ENCODE measurements at regions not wholly inside any gene's neighbourhood (a gene's known extent, or its start where the extent isn't known, plus 50 kb on each side); places are given as distances from the start of the nearest gene placed in this dataset.
"Not testable (repeated sequence)": the region's sequence is repeated elsewhere in the genome, so short reads cannot be mapped to it uniquely, and the experiment has no call there.

DNA sequence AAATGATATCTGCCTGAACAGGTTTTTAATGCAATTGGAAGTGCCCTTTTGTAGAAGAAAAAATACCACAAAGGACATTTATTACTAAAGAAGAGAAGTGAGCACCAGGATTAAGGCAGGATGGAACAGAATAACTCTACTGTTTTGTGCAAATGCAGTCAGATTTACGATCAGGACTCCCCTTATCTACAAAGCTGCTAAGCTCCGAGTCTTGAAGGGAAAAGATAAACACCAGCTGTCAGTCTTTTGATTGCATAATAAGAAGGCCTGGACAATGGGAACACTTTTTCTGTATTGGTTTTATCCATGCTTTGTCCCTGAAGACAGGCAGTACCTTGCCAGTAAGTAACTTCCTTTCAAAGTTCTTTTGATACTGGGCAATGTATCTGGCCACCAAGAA, 797.9 kb upstream of the SLC35B3 start:
- DNase-seq: no peak

DNA sequence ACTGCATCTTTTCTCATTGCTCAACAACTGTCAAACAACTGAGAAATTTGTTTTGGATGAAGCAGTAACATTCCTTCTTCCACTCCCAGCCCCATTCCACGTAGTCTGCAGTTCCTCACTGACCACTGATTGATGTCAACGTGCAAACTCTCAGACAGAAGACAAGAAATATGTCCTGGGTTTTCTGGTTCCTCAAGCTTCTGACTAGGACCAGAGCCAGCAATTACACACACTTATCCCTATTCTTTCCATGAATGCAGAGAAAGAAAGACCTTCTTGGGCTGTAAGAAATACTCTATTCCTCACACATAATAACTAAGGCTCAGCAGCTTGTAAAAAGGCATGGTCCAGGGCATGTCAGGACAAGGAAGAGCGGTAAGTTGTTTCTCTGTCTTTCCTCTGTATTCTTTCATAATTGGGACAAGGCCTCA, 790.1 kb upstream of the SLC35B3 start:
- DNase-seq: no peak

DNA sequence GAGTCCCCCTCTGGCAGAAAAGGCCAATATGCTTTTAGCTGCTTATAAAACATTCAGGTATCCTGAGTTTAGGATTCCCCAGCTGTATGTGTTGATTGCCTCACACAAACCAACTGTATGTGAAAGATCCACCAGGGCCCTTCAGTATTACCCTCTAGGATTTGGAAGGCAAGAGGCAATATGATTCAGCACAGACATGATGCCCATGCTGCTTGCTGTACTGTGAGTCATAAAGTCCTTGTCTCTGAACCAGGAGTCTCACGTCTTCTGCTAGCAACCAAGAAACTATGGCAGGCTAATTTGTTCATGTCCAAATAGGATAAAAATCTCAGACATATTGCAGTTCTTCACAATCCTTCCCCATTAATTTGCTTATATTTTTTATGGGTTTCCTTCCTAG, 789.2 kb upstream of the SLC35B3 start:
- no peak for DNase-seq

DNA sequence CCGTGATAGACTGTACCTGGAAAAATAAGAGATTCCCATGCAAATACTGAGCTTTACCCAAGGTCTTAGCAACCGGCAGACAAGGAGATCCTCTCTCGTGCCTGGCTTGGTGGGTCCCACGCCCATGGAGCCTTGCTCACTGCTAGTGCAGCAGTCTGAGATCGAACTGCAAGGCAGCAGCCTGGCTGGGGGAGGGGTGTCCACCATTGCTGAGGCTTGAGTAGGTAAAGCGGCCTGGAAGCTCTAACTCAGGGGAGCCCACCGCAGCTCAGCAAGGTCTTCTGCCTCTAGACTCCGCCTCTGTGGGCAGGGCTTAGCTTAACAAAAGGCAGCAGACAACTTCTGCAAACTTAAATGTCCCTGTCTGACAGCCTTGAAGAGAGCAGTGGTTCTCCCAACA, 778.4 kb upstream of the SLC35B3 start:
- not testable (repeated sequence) for DNase-seq

DNA sequence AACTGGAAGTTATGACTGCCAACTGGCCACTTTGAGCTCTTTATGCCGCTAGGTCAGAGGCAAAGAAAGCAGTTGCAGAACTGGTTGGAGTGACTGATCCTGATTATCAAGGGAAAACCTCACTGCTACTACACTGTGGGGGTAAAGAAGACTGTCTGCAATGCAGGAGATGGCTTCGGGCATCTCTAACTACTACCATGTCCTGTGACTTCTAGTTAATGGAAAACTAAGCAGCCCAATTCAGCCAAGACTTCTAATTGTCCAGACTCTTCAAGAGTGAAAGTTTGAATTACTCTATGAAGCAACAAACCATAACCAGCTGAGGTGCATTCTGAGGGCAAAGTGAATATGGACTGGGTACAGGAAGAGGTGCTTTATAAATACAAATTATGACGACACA, 773.6 kb upstream of the SLC35B3 start:
- DNase-seq: no peak

DNA sequence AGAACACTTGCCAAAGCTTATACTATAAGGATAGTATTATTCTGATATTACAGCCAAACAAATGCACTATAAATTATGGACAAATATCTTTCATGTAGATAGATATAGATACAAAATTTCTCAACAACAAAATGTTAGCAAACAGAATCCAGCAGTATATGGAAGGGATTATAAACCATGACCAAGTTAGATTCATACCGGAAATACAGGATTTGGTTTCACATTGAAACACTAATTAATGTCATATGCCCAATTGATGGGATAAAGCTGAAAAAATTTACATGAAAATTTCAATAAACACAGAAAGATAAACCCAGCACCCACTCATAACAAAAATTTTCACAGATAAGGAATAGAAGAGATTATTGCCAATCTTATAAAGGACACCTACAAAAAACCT, 770.3 kb upstream of the SLC35B3 start:
- DNase-seq: no peak

DNA sequence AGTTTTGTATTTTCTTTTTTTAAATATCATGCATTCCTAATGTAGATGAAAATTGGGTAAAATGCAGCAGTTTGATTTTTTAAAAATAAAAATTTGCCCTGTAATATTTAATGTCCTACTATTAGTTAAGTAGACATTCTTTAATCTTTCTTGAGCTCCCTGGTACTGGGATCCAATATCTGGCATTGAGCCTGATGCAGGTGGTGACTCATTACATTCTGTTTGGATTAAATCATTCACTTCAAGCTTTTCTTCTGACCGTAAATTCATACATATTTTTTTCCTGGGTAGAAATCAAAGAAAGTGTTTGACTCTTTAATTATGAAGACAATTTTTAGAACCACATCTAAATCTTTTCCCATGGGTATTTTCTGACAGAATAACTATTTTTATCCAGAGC, 768.8 kb upstream of the SLC35B3 start:
- no peak for DNase-seq

DNA sequence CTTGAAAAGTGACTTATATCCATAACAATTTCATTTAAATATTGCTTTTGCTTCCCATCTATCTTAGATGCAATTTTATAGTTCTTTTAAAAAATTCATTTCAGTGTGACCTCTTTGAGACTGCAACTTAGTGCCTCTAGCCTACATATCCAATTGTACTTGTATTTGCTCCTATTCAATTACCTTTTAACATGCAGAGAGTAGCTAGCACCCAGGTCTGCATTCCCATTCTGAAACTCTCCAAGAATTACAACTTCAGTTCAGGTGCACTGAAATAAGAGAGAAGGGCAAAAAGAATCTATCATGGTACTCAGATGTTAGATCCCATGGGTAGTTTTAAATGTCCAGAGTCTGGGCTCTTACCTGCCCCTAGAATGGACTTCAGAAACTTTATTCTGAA, 765.4 kb upstream of the SLC35B3 start:
- DNase-seq: no peak

DNA sequence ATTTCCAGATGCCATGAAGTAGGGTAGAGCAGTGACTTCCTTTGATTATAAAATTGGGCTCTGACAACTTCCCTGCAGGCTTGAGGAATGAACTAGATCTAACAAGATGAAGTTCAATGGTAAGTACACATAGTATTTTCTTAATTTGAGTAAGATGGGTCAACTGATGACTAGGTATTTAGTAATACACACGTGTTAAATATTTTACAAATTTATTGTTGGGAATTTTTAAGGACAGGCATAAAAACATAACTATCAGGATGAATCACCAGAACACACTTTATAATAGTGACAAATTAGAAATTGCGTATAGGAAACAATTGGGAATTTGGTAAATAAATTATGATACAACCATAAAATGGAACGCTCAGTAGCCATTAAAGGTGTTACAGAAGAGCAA, 762.4 kb upstream of the SLC35B3 start:
- no peak for DNase-seq

DNA sequence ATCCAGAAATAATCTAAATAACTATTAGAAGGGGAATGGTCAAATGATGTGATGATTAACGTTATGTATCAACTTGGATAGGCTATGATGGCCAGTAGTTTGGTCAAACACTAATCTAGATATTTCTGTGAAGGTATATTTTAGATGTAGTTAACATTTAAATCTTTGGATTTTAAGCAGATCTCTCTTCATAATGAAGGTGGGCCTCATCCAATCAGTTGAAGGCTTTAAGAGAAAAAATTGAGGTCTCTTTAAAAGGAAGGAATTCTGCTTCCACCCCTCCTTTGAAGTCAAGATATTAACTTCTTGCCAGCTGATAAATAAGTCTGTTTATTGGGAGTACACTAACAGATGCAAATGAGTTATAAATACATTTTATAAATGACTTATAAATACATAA, 760.0 kb upstream of the SLC35B3 start:
- DNase-seq: no peak

GRCh38 chr6:9192405-9192909, 757.1 kb upstream of the SLC35B3 start:
- no peak for DNase-seq

DNA sequence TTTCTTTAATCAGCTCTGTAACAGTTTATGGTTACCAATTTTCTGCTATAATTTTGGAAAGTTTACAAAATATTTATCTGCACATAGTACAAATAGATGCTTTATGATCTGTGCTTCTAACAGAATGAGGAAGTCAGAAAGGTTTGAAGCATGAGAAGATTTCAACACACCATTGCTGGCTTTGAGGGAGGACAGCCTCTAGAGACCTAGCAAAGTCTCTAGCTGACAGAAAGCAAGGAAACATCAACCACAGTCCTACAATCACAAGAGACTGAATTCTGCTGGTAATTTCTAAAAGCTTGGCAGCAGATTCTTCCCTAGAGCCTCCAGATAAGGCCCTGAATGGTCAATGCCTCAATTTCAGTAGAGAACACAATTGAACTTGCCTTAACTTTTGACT, 750.8 kb upstream of the SLC35B3 start:
- no peak for DNase-seq

GRCh38 chr6:9178071-9178470, 742.7 kb upstream of the SLC35B3 start:
- DNase-seq: no peak

GRCh38 chr6:9173229-9173628, 737.9 kb upstream of the SLC35B3 start:
- DNase-seq: no peak

DNA sequence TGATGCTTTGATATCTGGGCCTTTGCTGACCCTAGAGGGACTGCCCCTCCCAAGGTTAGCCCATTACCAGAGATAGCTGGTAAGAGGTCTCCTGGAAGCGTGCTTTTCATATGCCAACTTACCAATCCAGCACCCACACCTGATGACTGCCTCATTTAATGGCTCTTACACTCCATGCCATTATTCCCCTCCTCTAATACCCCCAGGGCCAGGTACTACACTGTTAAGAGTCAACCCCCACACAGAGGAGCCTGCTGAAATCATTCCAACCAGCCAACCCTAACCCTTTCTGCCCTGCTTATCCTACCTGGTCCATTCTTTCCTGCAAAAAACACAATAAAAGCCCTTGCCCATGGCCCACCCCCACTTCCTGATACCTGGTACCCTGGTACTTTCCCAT, 736.8 kb upstream of the SLC35B3 start:
- DNase-seq: no peak

GRCh38 chr6:9168669-9169068, 733.3 kb upstream of the SLC35B3 start:
- DNase-seq: no peak

GRCh38 chr6:9161731-9162130, 726.4 kb upstream of the SLC35B3 start:
- no peak for DNase-seq

DNA sequence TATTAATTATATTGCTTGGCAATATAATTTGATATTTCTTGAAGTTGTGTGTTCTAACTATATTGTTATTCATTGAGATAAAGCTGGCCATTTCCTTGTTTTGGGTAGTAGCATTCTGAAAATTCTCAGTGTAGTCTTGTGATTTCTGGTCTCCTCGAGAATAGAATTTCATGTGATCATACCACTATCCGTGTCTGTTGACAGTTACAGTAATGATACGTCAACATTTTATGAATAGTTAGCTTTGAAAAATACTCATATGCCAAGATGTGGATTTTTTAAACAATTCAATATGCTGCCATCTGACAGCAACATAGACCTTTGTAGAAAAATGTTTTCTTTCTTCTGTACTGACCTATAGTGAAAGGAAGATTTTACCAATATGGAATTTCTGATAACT, 723.7 kb upstream of the SLC35B3 start:
- DNase-seq: no peak

DNA sequence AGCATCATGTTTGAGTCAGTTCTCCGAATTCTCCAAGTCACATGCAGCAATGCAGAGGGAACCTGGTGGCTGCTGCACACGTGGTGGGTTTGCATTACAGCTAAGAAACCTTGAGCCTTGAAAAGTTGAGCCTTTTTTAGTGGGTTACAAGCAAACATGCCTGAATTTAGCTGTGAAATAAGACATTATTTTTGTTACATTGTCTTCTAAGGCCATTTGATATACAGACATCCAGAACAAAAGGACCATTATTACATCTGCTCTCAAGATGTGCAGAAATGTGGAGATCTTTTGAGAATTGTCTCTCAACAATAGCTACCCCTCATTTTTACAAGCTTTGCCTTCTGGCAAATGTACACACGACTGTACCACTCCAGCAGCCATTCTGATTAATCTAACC, 720.5 kb upstream of the SLC35B3 start:
- DNase-seq: no peak

GRCh38 chr6:9143140-9143539, 707.8 kb upstream of the SLC35B3 start:
- DNase-seq: no peak

- peak; percentile 14 to 35 for DNase-seq
Observed at GRCh38 chr6:9140951-9141460, 705.7 kb upstream of the SLC35B3 start.

DNA sequence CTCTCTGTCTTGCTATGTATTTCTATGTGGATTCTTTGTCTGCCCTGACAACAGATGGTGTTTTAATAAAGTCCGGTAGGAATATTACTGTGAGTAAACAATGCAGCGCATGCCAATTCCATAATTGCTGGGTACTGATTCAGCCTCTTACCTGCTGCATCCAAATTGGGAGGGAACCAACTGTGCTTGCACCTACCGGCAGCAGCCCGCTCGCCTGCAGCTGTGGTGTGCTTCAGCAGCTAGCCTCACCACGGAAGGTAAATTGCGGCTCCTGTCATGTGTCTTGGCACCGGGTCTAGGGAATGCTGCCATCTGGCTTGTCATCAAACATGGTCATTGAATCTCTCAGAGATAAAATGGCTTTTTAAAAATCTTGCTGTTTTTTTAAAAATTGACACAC, 704.8 kb upstream of the SLC35B3 start:
- DNase-seq: peak; percentile 86 to 87

- DNase-seq: no peak
Observed at GRCh38 chr6:9139746-9140145, 704.4 kb upstream of the SLC35B3 start.

DNA sequence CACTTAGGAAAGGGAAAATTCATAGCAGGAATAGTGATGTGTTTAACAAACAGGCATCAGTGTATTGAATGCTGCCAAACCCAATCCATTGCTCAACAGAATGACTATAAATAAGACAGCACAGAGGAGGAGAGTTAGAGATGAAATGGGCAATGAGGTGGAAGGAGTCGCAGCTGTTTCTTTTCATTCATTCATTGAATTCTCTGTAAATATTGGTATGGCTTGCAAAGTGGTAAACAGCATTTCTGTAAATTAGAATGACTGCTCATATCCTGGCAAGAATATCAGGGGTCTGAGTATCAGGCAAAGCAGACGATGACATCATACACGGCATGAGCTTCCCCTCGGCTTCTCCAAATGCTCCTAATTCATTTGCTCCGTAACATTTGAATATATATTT, 703.6 kb upstream of the SLC35B3 start:
- no peak for DNase-seq

DNA sequence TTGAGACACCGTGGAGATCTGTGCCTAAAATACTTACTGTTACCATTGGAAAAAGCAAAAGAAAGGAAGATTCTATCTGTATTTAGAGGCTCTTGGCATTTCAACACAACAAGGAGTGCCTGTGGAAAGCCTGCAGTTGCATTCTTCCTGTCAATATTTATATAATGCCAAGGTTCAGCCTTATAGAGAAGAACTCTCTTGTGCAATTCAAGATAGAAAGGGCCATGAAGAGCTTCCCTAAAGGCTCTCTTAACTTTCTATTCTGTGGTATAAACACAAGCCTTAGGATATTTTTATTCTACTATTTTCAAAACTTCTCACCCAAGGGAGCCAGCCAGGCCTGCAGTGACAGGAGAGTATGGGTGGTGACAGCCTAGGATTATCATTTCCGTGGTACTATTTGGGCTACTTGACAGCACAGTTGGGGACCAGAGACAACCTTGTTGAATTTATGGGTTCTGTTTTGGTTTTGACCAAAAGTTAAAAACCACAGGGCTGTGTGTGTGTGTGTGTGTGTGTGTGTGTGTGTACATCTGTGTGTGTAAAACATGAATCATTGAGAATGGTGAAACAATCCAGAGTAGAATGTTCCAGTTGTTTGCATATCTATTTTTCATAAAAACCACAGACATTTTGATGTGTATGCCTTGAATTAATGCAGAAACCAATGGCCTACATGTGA, 700.9 kb upstream of the SLC35B3 start:
- no peak for DNase-seq
